ENCODE measurements at regions not wholly inside any gene's neighbourhood (a gene's known extent, or its start where the extent isn't known, plus 50 kb on each side); places are given as distances from the start of the nearest gene placed in this dataset.
"Not testable (repeated sequence)": the region's sequence is repeated elsewhere in the genome, so short reads cannot be mapped to it uniquely, and the experiment has no call there.

DNA sequence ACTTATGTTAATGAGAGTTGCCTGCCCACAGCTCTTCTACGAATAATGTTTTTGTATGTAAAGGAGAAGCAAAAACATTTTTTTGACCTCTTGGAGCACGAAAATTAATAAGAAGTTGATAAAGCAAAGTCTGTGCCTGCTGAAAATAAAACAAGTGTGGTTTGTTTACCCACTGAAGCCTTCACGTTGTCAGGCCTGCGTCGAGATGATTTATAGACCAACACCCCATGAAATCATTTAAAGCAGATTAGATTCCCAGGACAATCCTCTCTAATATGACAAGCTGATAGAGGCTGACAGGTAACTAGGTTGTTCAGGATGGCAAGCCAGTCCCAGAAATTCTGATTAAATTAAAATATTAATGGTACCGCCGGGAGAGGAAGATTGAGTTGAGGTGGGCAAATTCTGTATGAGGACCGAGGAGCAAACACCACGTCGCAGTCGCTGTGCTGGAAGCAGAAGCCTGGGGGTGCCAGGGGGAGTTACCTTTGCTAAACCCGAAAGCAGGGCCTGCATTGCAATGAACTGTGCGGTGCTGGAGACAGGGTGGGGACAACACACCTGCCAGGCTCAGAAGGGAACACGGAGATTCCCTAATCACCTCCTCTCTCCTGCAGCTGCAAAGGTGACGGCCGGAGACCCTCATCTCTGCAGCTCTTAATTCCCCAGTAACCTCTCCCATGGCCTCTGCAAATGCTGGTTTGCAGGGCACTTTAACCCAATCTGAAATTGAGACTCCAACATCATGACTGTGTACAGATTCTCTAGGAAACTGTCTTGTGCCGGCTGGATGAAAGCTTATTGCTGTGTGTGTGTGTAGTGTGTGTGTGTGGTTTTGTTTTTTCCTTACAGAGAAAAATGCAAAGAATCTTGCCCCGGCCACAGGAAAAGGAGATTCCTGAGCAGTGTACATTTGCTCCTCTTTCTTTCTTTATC lies 2805.9 kb downstream of the RPIA start:
- DNase-seq (ENCODE audit: low spot score), result not testable (repeated sequence)

DNA sequence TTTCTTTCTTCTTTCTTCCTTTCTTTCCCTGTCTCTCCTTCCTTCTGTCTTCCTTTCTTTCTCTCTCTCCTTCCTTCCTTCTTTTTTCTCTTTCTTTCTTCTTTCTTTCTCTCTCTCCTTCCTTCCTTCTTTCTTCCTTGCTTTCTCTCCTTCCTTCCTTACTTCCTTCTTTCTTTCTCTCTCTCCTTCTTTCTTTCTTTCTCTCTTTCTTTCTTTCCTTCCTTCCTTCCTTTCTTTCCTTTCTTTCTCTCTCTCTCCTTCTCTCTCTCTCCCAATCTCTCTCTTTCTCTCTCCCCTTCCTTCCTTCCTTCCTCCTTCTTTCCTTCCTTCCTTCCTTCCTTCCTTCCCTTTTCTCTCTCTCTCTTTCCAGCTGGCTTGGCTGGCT lies 2806.6 kb downstream of the RPIA start:
- not testable (repeated sequence) for DNase-seq (ENCODE audit: low spot score)

DNA sequence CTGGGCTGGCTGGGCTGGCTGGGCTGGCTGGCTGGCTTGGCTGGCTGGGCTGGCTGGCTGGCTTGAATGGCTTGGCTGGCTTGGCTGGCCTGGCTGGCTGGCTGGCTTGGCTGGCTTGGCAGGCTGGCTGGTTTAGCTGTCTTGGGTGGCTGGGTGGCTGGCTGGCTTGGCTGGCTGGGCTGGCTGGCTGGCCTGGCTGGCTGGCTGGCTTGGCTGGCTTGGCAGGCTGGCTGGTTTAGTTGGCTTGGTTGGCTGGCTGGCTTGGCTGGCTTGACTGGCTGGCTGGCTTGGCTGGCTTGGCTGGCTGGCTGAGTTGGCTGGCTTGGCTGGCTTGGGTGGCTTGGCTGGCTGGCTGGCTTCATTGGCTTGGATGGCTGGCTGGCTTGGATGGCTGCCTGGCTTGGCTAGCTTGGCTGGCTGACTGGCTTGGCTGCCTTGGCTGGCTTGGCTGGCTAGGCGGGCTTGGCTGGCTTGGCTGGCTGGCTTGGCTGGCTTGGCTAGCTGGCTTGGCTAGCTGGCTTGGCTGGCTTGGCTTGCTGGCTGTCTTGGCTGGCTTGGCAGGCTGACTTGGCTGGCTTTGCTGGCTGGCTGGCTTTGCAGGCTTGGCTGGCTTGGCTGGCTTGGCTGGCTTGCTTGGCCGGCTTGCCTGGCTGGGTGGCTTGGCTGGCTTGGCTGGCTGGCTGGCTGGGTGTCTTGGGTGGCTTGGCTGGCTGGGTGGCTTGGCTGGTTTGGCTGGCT lies 2807.2 kb downstream of the RPIA start:
- DNase-seq (ENCODE audit: low spot score), result not testable (repeated sequence)

DNA sequence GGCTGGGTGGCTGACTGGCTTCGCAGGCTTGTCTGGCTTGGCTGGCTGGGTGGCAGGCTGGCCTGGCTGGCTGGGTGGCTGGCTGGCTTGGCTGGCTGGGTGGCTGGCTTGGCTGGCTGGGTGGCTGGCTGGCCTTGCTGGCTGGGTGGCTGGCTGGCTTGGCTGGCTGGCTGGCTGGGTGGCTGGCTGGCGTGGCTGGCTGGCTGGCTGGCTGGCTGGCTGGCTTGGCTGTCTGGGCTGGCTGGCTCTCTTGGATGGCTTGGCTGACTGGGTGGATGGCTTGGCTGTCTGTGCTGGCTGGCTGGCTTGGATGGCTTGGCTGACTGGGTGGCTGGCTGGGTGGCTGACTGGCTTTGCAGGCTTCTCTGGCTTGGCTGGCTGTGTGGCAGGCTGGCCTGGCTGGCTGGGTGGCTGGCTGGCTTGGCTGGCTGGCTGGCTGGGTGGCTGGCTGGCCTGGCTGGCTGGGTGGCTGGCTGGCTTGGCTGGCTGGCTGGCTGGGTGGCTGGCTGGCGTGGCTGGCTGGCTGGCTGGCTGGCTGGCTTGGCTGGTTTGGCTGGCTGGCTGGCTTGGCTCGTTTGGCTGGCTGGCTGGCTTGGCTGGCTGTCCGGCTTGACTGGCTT lies 2808.1 kb downstream of the RPIA start:
- DNase-seq (ENCODE audit: low spot score), result not testable (repeated sequence)

DNA sequence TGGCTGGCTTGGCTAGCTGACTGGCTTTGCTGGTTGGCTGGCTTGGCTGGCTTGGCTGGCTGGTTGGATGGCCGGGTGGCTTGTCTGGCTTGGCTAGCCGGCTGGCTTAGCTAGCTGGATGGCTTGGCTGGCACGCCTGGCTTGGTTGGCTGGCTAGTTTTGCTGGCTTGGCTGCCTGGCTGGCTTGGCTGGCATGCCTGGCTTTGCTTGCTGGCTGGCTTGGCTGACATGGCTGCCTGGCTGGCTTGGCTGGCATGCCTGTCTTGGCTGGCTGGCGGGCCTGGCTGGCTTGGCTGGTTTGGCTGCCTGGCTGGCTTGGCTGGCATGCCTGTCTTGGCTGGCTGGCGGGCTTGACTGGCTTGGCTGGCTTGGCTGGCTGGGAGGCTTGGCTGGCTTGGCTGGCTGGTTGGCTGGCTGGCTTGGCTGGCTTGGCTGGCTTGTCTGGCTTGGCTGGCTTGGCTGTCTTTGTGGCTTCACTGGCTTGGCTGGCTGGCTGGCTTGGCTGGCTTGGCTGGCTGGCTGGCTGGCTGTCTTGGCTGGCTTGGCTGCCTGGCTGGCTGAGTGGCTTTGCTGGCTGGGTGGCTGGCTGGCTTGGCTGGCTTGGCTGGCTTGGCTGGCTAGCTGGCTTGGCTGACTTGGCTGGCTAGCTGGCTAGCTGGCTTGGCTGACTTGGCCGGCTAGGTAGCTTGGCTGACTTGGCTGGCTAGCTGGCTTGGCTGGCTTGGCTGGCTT lies 2808.9 kb downstream of the RPIA start:
- not testable (repeated sequence) for DNase-seq (ENCODE audit: low spot score)

DNA sequence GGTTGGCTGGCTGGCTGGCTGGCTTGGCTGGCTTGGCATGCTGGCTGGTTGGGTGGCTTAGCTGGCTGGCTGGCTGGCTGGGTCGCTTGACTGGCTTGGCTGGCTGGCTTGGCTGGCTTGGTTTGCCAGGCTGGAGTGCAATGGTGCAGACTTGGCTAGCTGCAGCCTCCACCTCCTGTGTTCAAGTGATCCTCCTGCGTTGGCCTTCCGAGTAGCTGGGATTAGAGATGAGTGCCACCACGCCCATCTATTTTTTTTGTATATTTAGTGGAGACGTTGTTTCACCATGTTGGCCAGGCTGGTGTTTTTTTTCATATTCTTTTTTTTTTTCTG lies 2809.5 kb downstream of the RPIA start:
- DNase-seq (ENCODE audit: low spot score), result not testable (repeated sequence)

DNA sequence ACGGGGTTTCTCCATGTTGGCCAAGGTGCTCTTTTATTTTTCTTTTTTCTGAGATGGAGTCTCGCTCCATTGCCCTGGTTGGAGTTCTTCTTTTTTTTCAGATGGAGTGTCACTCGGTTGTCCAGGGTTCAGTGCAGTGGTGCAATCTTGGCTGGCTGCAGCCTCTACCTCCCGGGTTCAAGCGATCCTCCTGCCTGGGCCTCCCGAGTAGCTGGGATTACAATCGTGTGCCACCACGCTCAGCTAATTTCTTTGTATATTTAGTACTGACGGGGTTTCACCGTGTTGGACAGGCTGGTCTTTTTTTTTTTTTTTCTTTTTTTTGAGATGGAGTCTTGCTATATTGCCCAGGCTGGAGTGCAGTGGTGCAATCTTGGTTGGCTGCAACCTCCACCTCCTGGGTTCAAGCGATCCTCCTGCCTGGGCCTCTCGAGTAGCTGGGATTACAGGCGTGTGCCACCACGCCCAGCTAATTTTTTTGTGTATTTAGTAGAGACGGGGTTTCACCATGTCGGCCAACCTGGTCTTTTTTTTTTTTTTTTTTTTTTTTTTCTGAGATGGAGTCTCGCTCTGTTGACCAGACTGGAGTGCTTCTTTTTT lies 2810.1 kb downstream of the RPIA start:
- not testable (repeated sequence) for DNase-seq (ENCODE audit: low spot score)

DNA sequence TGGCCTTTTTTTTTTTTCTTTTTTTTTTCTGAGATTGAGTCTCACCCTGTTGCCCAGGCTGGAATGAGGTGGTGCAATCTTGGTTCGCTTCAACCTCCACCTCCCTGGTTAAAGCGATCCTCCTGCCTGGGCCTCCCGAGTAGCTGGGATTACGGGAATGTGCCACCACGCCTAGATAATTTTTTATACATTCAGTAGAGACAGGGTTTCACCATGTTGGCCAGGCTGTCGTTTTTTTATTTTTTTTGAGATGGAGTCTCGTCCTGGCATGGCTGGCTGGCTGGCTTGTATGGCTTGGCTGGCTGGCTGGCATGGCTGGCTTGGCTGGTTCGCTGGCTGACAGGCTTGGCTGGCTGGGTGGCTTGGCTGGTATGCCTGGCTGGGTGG lies 2812.1 kb downstream of the RPIA start:
- DNase-seq (ENCODE audit: low spot score), result not testable (repeated sequence)

DNA sequence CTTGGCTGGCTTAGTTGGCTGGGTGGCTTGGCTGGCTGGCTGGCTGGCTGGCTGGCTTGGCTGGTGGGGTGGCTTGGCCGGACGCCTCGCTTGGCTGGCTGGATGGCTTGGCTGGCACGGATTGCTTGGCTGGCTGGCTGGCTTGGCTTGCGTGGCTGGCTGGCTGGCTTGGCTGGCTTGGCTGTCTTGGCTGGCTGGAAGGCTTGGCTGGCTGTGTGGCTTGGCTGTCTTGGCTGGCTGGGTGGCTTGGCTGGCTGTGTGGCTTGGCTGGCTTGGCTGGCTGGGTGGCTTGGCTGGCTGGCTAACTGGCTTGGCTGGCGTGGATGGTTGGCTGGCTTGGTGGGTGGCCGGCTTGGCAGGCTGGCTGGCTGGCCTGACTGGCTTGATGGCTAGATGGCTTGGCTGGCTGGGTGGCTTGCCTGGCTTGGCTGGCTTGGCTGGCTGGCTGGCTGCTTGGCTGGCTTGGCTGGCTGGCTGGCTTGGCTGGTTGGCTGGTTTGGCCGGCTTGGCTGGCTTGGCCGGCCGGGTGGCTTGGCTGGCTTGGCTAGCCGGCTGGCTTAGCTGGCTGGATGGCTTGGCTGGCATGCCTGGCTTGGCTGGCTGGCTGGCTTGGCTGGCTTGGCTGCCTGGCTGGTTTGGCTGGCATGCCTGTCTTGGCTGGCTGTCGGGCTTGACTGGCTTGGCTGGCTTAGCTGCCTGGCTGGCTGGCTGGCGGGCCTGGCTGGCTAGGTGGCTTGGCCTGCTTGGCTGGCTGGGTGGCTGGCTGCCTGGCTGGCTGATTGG lies 2812.7 kb downstream of the RPIA start:
- DNase-seq (ENCODE audit: low spot score), result not testable (repeated sequence)

DNA sequence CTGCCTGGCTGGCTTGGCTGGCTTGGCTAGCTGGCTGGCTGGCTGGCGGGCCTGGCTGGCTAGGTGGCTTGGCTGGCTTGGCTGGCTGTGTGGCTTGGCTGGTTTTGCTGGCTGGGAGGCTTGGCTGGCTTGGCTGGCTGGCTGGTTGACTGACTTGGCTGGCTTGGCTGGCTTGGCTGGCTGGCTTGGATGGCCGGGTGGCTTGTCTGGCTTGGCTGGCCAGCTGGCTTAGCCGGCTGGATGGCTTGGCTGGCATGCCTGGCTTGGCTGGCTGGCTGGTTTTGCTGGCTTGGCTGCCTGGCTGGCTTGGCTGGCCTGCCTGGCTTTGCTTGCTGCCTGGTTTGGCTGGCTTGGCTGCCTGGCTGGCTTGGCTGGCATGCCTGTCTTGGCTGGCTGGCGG lies 2817.3 kb downstream of the RPIA start:
- DNase-seq (ENCODE audit: low spot score), result not testable (repeated sequence)

DNA sequence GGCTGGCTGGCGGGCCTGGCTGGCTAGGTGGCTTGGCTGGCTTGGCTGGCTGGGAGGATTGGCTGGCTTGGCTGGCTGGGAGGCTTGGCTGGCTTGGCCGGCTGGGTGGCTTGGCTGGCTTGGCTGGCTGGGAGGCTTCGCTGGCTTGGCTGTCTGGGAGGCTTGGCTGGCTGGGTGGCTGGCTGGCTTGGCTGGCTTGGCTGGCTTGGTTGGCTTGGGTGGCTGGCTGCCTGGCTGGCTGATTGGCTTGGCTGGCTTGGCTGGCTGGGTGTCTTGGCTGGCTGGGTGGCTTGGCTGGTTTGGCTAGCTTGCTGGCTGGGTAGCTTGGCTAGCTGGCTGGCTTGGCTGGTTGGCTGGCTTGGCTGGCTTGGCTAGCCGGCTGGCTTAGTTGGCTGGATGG lies 2817.8 kb downstream of the RPIA start:
- DNase-seq (ENCODE audit: low spot score), result not testable (repeated sequence)

DNA sequence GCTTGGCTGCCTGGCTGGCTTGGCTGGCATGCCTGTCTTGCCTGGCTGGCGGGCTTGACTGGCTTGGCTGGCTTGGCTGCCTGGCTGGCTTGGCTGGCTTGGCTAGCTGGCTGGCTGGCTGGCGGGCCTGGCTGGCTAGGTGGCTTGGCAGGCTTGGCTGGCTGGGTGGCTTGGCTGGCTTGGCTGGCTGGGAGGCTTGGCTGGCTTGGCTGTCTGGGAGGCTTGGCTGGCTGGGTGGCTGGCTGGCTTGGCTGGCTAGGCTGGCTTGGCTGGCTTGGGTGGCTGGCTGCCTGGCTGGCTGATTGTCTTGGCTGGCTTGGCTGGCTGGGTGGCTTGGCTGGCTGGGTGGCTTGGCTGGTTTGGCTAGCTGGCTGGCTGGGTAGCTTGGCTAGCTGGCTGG lies 2819.7 kb downstream of the RPIA start:
- not testable (repeated sequence) for DNase-seq (ENCODE audit: low spot score)

DNA sequence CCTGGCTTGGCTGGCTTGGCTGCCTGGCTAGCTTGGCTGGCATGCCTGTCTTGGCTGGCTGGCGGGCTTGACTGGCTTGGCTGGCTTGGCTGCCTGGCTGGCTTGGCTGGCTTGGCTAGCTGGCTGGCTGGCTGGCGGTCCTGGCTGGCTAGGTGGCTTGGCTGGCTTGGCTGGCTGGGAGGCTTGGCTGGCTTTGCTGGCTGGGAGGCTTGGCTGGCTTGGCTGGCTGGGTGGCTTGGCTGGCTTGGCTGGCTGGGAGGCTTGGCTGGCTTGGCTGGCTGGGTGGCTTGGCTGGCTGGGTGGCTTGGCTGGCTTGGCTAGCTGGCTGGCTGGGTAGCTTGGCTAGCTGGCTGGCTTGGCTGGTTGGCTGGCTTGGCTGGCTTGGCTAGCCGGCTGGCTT lies 2824.5 kb downstream of the RPIA start:
- DNase-seq (ENCODE audit: low spot score), result not testable (repeated sequence)

DNA sequence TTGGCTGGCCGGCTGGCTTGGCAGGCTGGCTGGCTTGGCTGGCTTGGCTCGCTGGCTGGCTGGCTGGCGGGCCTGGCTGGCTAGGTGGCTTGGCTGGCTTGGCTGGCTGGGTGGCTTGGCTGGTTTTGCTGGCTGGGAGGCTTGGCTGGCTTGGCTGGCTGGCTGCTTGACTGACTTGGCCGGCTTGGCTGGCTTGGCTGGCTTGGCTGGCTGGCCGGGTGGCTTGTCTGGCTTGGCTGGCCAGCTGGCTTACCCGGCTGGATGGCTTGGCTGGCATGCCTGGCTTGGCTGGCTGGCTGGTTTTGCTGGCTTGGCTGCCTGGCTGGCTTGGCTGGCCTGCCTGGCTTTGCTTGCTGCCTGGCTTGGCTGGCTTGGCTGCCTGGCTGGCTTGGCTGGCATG lies 2825.2 kb downstream of the RPIA start:
- DNase-seq (ENCODE audit: low spot score), result not testable (repeated sequence)

DNA sequence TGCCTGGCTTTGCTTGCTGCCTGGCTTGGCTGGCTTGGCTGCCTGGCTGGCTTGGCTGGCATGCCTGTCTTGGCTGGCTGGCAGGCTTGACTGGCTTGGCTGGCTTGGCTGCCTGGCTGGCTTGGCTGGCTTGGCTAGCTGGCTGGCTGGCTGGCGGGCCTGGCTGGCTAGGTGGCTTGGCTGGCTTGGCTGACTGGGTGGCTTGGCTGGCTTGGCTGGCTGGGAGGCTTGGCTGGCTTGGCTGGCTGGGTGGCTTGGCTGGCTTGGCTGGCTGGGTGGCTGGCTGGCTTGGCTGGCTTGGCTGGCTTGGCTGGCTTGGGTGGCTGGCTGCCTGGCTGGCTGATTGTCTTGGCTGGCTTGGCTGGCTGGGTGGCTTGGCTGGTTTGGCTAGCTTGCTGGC lies 2826.4 kb downstream of the RPIA start:
- not testable (repeated sequence) for DNase-seq (ENCODE audit: low spot score)

DNA sequence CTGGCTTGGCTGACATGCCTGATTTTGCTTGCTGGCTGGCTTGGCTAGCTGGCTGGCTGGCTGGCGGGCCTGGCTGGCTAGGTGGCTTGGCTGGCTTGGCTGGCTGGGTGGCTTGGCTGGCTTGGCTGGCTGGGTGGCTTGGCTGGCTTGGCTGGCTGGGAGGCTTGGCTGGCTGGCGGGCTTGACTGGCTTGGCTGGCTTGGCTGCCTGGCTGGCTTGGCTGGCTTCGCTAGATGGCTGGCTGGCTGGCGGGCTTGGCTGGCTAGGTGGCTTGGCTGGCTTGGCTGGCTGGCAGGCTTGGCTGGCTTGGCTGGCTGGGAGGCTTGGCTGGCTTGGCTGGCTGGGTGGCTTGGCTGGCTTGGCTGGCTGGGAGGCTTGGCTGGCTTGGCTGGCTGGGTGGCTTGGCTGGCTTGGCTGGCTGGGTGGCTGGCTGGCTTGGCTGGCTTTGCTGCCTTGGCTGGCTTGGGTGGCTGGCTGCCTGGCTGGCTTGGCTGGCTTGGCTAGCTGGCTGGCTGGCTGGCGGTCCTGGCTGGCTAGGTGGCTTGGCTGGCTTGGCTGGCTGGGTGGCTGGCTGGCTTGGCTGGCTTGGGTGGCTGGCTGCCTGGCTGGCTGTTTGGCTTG lies 2827.0 kb downstream of the RPIA start:
- DNase-seq (ENCODE audit: low spot score), result not testable (repeated sequence)

DNA sequence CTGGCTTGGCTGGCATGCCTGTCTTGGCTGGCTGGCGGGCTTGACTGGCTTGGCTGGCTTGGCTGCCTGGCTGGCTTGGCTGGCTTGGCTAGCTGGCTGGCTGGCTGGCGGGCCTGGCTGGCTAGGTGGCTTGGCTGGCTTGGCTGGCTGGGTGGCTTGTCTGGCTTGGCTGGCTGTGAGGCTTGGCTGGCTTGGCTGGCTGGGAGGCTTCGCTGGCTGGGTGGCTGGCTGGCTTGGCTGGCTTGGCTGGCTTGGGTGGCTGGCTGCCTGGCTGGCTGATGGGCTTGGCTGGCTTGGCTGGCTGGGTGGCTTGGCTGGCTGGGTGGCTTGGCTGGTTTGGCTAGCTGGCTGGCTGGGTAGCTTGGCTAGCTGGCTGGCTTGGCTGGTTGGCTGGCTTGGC lies 2827.9 kb downstream of the RPIA start:
- DNase-seq (ENCODE audit: low spot score), result not testable (repeated sequence)

DNA sequence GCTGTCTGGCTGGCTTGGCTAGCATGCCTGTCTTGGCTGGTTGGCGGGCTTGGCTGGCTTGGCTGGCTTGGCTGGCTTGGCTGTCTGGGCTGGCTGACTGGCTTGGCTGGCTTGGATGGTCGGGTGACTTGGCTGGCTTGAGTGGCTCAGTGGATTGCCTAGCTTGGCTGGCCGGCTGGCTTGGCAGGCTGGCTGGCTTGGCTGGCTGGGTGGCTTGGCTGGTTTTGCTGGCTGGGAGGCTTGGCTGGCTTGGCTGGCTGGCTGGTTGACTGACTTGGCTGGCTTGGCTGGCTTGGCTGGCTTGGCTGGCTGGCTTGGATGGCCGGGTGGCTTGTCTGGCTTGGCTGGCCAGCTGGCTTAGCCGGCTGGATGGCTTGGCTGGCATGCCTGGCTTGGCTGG lies 2828.4 kb downstream of the RPIA start:
- not testable (repeated sequence) for DNase-seq (ENCODE audit: low spot score)

DNA sequence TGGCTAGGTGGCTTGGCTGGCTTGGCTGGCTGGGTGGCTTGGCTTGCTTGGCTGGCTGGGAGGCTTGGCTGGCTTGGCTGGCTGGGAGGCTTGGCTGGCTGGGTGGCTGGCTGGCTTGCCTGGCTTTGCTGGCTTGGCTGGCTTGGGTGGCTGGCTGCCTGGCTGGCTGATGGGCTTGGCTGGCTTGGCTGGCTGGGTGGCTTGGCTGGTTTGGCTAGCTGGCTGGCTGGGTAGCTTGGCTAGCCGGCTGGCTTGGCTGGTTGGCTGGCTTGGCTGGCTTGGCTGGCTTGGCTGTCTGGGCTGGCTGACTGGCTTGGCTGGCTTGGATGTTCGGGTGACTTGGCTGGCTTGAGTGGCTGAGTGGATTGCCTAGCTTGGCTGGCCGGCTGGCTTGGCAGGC lies 2829.1 kb downstream of the RPIA start:
- not testable (repeated sequence) for DNase-seq (ENCODE audit: low spot score)

DNA sequence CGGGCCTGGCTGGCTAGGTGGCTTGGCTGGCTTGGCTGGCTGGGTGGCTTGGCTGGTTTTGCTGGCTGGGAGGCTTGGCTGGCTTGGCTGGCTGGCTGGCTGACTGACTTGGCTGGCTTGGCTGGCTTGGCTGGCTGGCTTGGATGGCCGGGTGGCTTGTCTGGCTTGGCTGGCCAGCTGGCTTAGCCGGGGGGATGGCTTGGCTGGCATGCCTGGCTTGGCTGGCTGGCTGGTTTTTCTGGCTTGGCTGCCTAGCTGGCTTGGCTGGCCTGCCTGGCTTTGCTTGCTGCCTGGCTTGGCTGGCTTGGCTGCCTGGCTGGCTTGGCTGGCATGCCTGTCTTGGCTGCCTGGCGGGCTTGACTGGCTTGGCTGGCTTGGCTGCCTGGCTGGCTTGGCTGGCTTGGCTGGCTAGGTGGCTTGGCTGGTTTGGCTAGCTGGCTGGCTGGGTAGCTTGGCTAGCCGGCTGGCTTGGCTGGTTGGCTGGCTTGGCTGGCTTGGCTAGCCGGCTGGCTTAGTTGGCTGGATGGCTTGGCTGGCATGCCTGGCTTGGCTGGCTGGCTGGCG lies 2829.6 kb downstream of the RPIA start:
- DNase-seq (ENCODE audit: low spot score), result not testable (repeated sequence)
